ENCODE measurements at regions not wholly inside any gene's neighbourhood (a gene's known extent, or its start where the extent isn't known, plus 50 kb on each side); places are given as distances from the start of the nearest gene placed in this dataset.

DNA sequence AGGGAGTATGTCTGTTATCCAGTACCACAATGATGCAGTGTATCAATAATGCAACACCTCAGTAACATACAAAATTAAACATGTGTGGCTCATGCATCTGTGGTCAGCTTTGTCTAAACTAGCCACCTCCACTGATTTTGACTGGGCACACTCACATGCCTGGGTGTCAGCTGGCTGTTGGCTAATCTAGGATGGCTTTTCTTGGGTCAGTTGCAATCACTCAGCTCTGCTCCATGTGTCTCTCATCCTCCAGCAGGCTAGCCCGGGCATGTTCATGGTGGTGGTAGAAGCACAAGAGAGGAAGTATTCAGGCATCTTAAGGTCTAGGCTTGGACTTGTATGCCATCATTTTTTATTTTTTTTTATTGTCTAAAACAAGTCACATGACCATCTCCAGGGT is 59.3 kb upstream of the JAG1 start:
- TF ChIP-seq POLR2A (IDR thresholded peaks at IDR 0.05; ENCODE audit: low read depth, low read length) (no peak), POLR2AphosphoS5 (IDR thresholded peaks at IDR 0.05; ENCODE audit: low read depth, low read length) (no peak), SPI1 (IDR thresholded peaks at IDR 0.05; ENCODE audit: low read depth, low read length) (no peak), TAF1 (IDR thresholded peaks at IDR 0.05; ENCODE audit: low read depth, low read length) (no peak)
